B cell (primary cell): ENCODE measurements at regions not wholly inside any gene's neighbourhood (a gene's known extent, or its start where the extent isn't known, plus 50 kb on each side); places are given as distances from the start of the nearest gene placed in this dataset.

Experiments
- ATAC-seq: fragments of 200-7000 bp; cut with Tn5 transposase; one replicate; pipeline ENCODE4 v1.10.0; 2021; ENCODE audit warnings: low read depth, mild to moderate bottlenecking, moderate number of reproducible peaks, moderate library complexity
- CTCF ChIA-PET: fragments of 350-600 bp; sonication (Branson Sonifier 250); formaldehyde crosslinking; loops from one replicate; lab custom pipeline; 2021; ENCODE audit warnings: antibody characterized with exemption, inconsistent platforms; lab: Charles Lee
- POLR2A ChIA-PET: fragments of 350-600 bp; sonication (Branson Sonifier 250); formaldehyde crosslinking; loops from one replicate; lab custom pipeline; 2021; ENCODE audit warnings: antibody characterized with exemption; lab: Charles Lee
- DNase-seq: peaks from one replicate; pipeline ENCODE4 v3.0.0; 2013
- H2AFZ ChIP-seq: 2 replicates; pipeline ENCODE4 v1.6.1; 2012; ENCODE audit warnings: mild to moderate bottlenecking, low read depth, low read length; ENCODE audit not compliant: insufficient read depth, poor library complexity, severe bottlenecking
- H3K27ac ChIP-seq, 2 donors: 1 replicate in 1 of 2; 2 replicates in 1 of 2; pipeline ENCODE4 v1.5.1; 2012 to 2013; ENCODE audit warnings: low read length in 2 of 2, mild to moderate bottlenecking in 2 of 2, moderate library complexity in 1 of 2
- H3K27me3 ChIP-seq, 4 experiments: fragments of 200-600 bp in 1 of 4; sonication (generic) in 1 of 4; replicated peaks in 1 of 4; 1 replicate in 2 of 4; 2 replicates in 2 of 4; pipeline versions ENCODE4 v1.6.1 to v1.7.0; 2013 to 2016; ENCODE audit warnings: low read length in 3 of 4, mild to moderate bottlenecking in 2 of 4, mixed read lengths in 1 of 4, moderate library complexity in 1 of 4; ENCODE audit not compliant: insufficient read depth in 4 of 4, control insufficient read depth in 3 of 4; ENCODE audit errors: control extremely low read depth in 1 of 4
- H3K36me3 ChIP-seq, 2 experiments: replicated peaks in 1 of 2; 1 replicate in 1 of 2; 2 replicates in 1 of 2; pipeline versions ENCODE4 v1.6.1 to v1.7.1; 2013; ENCODE audit warnings: low read length in 1 of 2; ENCODE audit not compliant: insufficient read depth in 2 of 2, control insufficient read depth in 1 of 2; ENCODE audit errors: control extremely low read depth in 1 of 2, extremely low read depth in 1 of 2
- H3K4me1 ChIP-seq, 2 donors: fragments of 200-600 bp in 1 of 2; sonication (generic) in 1 of 2; 1 replicate in 1 of 2; 2 replicates in 1 of 2; pipeline versions ENCODE4 v1.5.1 to v1.6.1; 2013 to 2017; ENCODE audit warnings: low read length in 2 of 2; ENCODE audit not compliant: control insufficient read depth in 2 of 2, insufficient read depth in 2 of 2
- H3K4me2 ChIP-seq: replicated peaks from 2 replicates; pipeline ENCODE3; 2012; ENCODE audit warnings: mild to moderate bottlenecking, low read depth, low read length; ENCODE audit not compliant: poor library complexity, severe bottlenecking
- H3K4me3 ChIP-seq, 5 experiments: fragments of 200-600 bp in 1 of 5; sonication (generic) in 1 of 5; 1 replicate in 3 of 5; 2 replicates in 2 of 5; pipeline versions ENCODE4 v1.5.1 to v1.7.0; 2011 to 2016; ENCODE audit warnings: low read length in 4 of 5, mild to moderate bottlenecking in 4 of 5, low read depth in 2 of 5, control low read depth in 1 of 5, moderate library complexity in 1 of 5; ENCODE audit not compliant: insufficient read depth in 1 of 5; ENCODE audit errors: control extremely low read depth in 1 of 5, extremely low read depth in 1 of 5
- H3K79me2 ChIP-seq: fragments of 200-600 bp; sonication (generic); one replicate; pipeline ENCODE4 v1.6.0; 2016; ENCODE audit warnings: low read length; ENCODE audit not compliant: control insufficient read depth, insufficient read depth
- H3K9ac ChIP-seq: fragments of 200-600 bp; sonication (generic); 2 replicates; pipeline ENCODE4 v1.6.1; 2017; ENCODE audit warnings: mild to moderate bottlenecking, low read length, moderate library complexity
- H3K9me3 ChIP-seq, 3 donors: one replicate each; pipeline versions ENCODE4 v1.6.1 to v1.7.1; 2013; ENCODE audit warnings: low read length in 2 of 3; ENCODE audit not compliant: control insufficient read depth in 2 of 3, insufficient read depth in 1 of 3; ENCODE audit errors: control extremely low read depth in 1 of 3
- H4K20me1 ChIP-seq: 2 replicates; pipeline ENCODE4 v1.6.0; 2012; ENCODE audit warnings: mild to moderate bottlenecking, low read length; ENCODE audit not compliant: insufficient read depth, control insufficient read depth, poor library complexity, severe bottlenecking
- H3K27ac Mint-ChIP-seq: one replicate; pipeline ENCODE4 v1.8.0; 2021; ENCODE audit warnings: mixed read lengths
- H3K27me3 Mint-ChIP-seq: one replicate; pipeline ENCODE4 v1.8.0; 2021; ENCODE audit warnings: mixed read lengths
- H3K4me1 Mint-ChIP-seq: one replicate; pipeline ENCODE4 v1.8.0; 2021; ENCODE audit warnings: mixed read lengths
- H3K4me3 Mint-ChIP-seq: one replicate; pipeline ENCODE4 v1.8.0; 2021; ENCODE audit warnings: mixed read lengths
- H3K9me3 Mint-ChIP-seq: one replicate; pipeline ENCODE4 v1.8.0; 2022; ENCODE audit warnings: mixed read lengths; ENCODE audit not compliant: insufficient read depth
- EZH2 ChIP-seq: IDR thresholded peaks from 2 replicates; pipeline ENCODE4 v1.6.1; 2012; ENCODE audit warnings: borderline replicate concordance, low read depth, mild to moderate bottlenecking, moderate library complexity, low read length; ENCODE audit not compliant: insufficient read depth, poor library complexity, severe bottlenecking
- WGBS: methylation state at CpG from one replicate; pipeline ENCODE4 v1.1.5; 2013; ENCODE audit warnings: missing lambda C conversion rate; ENCODE audit not compliant: insufficient coverage; 5-methylcytosine and 5-hydroxymethylcytosine counted together
- intact Hi-C: fragments of 100-400 bp; cut with micrococcal nuclease; formaldehyde crosslinking; loops from one replicate; pipeline ENCODE4 v1.10.0; 2022
- TF ChIP-seq, protein P1 (sequence below): fragments of 200-600 bp; IDR thresholded peaks from one replicate; pipeline ENCODE4 v1.8.0; 2022; ENCODE audit warnings: antibody characterized with exemption, mild to moderate bottlenecking

- no peak overlapping the region for H3K9ac ChIP-seq
- H3K27ac Mint-ChIP-seq = no peak overlapping the region
- H3K4me2 ChIP-seq = no peak overlapping the region
- H3K36me3 ChIP-seq = no peaks in the 10 kb centered on the region
- TF ChIP-seq, protein P1, sequence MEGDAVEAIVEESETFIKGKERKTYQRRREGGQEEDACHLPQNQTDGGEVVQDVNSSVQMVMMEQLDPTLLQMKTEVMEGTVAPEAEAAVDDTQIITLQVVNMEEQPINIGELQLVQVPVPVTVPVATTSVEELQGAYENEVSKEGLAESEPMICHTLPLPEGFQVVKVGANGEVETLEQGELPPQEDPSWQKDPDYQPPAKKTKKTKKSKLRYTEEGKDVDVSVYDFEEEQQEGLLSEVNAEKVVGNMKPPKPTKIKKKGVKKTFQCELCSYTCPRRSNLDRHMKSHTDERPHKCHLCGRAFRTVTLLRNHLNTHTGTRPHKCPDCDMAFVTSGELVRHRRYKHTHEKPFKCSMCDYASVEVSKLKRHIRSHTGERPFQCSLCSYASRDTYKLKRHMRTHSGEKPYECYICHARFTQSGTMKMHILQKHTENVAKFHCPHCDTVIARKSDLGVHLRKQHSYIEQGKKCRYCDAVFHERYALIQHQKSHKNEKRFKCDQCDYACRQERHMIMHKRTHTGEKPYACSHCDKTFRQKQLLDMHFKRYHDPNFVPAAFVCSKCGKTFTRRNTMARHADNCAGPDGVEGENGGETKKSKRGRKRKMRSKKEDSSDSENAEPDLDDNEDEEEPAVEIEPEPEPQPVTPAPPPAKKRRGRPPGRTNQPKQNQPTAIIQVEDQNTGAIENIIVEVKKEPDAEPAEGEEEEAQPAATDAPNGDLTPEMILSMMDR = no peak
- TF ChIP-seq EZH2 = no peak
- H3K27me3 Mint-ChIP-seq = peaks cover 22% of the 10 kb centered on the region
- no peaks in the 10 kb centered on the region for H3K27me3 ChIP-seq
- no peak overlapping the region for H3K4me3 ChIP-seq
- H3K79me2 ChIP-seq = no peaks in the 10 kb centered on the region
- DNase-seq (no peak), ATAC-seq (no peak)
- H4K20me1 ChIP-seq = no peaks in the 10 kb centered on the region
- H3K4me1 ChIP-seq = no peaks in the 10 kb centered on the region
- H3K4me3 Mint-ChIP-seq = no peak overlapping the region
- H3K4me1 Mint-ChIP-seq = no peaks in the 10 kb centered on the region
- 82% methylated on average over 4 of the region's 7 CpGs for WGBS
- POLR2A ChIA-PET = no interaction called here
- intact Hi-C loops = no loop called here
- CTCF ChIA-PET = no interaction called here
- no peak overlapping the region for H3K27ac ChIP-seq
- no peaks in the 10 kb centered on the region for H3K9me3 ChIP-seq
- no peak overlapping the region for H2AFZ ChIP-seq
- H3K9me3 Mint-ChIP-seq = no peaks in the 10 kb centered on the region
Observed at GRCh38 chr2:236674238-236674637, 104.6 kb downstream of the ACKR3 start.

GRCh38 chr2:236674646-236675045, 105.0 kb downstream of the ACKR3 start:
- no peaks in the 10 kb centered on the region for H3K4me1 Mint-ChIP-seq
- POLR2A ChIA-PET = no interaction called here
- H3K9me3 Mint-ChIP-seq = no peaks in the 10 kb centered on the region
- no peak overlapping the region for H3K27ac ChIP-seq
- no peaks in the 10 kb centered on the region for H3K27me3 ChIP-seq
- H3K4me3 ChIP-seq = no peak overlapping the region
- WGBS = 87% methylated on average over 5 of the region's 7 CpGs
- H3K4me1 ChIP-seq = no peaks in the 10 kb centered on the region
- no peak overlapping the region for H3K4me2 ChIP-seq
- no peak overlapping the region for H3K9ac ChIP-seq
- H4K20me1 ChIP-seq = no peaks in the 10 kb centered on the region
- H3K27ac Mint-ChIP-seq = no peak overlapping the region
- no peaks in the 10 kb centered on the region for H3K9me3 ChIP-seq
- H3K4me3 Mint-ChIP-seq = no peak overlapping the region
- no peaks in the 10 kb centered on the region for H3K79me2 ChIP-seq
- H3K36me3 ChIP-seq = no peaks in the 10 kb centered on the region
- no peak overlapping the region for H2AFZ ChIP-seq
- DNase-seq (no peak), ATAC-seq (no peak)
- TF ChIP-seq, protein P1 = no peak
- TF ChIP-seq EZH2 = no peak
- peaks cover 22% of the 10 kb centered on the region for H3K27me3 Mint-ChIP-seq
- intact Hi-C loops = no loop called here
- CTCF ChIA-PET = no interaction called here
